Astrocyte of the cerebellum (primary cell): ENCODE measurements at regions not wholly inside any gene's neighbourhood (a gene's known extent, or its start where the extent isn't known, plus 50 kb on each side); places are given as distances from the start of the nearest gene placed in this dataset.

Experiments used
- DNase-seq: peaks from one replicate; pipeline ENCODE4 v3.0.0-alpha.2; 2011; ENCODE audit warnings: low read depth
- H3K4me3 ChIP-seq: 2 replicates; pipeline ENCODE4 v1.5.1; 2011; ENCODE audit warnings: mild to moderate bottlenecking, low read depth, low read length, moderate library complexity
- in situ Hi-C: cut with HindIII; loops from 2 replicates; pipeline ENCODE4 v1.10.0; 2017; ENCODE audit warnings: low sequenced_read_pairs
- TF ChIP-seq, protein P1 (sequence below): IDR thresholded peaks from 2 replicates; pipeline ENCODE4 v1.5.1; 2012; ENCODE audit warnings: low read length, low read depth, moderate library complexity, mild to moderate bottlenecking; ENCODE audit errors: missing control alignments

DNA sequence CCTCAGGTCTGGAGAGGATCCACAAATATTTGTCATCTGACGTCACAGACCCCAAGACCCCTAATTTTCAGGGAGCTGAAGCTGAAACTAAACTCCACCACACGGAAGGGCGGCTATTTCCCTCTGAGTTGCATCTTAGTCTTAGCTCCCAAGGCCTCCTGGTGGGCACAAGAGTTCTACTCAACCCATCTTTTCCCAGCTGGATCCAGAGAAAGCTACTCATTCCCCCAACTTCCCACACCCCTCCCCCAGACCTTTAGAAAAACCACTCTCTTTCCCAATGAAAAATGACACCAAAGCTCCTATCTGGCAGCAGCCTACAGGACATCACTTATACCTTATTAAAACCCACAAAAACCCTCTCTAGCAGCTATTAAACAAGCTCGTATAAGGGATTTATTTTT, 67.1 kb upstream of the SLC1A1 start:
- in situ Hi-C loops: loop anchor here (25.0 kb wide), 1 partner anchor 214 kb away; no protein-coding TSS in a partner anchor
- DNase-seq: no peak
- no peak overlapping the region for H3K4me3 ChIP-seq
- TF ChIP-seq, protein P1, sequence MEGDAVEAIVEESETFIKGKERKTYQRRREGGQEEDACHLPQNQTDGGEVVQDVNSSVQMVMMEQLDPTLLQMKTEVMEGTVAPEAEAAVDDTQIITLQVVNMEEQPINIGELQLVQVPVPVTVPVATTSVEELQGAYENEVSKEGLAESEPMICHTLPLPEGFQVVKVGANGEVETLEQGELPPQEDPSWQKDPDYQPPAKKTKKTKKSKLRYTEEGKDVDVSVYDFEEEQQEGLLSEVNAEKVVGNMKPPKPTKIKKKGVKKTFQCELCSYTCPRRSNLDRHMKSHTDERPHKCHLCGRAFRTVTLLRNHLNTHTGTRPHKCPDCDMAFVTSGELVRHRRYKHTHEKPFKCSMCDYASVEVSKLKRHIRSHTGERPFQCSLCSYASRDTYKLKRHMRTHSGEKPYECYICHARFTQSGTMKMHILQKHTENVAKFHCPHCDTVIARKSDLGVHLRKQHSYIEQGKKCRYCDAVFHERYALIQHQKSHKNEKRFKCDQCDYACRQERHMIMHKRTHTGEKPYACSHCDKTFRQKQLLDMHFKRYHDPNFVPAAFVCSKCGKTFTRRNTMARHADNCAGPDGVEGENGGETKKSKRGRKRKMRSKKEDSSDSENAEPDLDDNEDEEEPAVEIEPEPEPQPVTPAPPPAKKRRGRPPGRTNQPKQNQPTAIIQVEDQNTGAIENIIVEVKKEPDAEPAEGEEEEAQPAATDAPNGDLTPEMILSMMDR: no peak

DNA sequence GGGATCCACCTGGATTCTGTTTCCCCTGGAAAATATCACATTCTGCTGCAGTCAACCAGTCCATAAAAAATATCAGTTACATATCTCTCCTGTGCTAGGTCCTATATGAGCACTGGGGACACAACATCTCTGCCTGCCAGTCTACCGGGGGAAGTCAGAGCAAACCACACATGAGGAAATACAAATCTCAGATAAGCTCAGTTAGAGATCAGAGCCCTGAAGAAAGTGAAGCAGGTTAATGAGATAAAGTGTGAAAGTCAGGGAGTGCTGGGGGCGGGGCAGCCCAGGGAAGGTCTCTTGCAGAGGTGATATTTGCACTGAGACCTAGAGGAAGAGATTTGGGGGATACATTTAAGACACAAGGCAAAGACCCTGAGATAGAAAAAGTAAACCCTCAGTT, 67.8 kb upstream of the SLC1A1 start:
- TF ChIP-seq, protein P1: no peak
- no peak for DNase-seq
- no peak overlapping the region for H3K4me3 ChIP-seq
- in situ Hi-C loops: loop anchor here (25.0 kb wide), 1 partner anchor 215 kb away; no protein-coding TSS in a partner anchor

DNA sequence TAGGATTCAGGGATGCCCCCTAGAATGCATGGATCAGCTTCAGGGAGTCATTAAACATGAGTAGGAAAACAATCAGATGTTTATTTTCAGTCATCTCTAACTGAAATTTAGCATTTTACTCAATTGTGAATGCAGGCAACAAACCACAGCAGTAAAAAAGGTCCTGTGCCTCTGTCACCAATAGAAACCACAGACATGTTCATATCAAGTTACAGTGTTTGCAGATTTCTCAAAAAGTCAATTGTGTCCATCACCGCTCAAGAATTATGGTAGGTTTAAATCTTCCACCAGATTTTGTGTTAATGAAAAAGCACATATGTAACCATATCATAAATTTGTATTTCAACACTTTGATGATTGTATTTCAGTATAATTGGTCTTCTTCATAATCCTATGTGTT, 68.4 kb upstream of the SLC1A1 start:
- DNase-seq: no peak
- no peak overlapping the region for H3K4me3 ChIP-seq
- in situ Hi-C loops: loop anchor here (25.0 kb wide), 1 partner anchor 215 kb away; no protein-coding TSS in a partner anchor
- TF ChIP-seq, protein P1: no peak

DNA sequence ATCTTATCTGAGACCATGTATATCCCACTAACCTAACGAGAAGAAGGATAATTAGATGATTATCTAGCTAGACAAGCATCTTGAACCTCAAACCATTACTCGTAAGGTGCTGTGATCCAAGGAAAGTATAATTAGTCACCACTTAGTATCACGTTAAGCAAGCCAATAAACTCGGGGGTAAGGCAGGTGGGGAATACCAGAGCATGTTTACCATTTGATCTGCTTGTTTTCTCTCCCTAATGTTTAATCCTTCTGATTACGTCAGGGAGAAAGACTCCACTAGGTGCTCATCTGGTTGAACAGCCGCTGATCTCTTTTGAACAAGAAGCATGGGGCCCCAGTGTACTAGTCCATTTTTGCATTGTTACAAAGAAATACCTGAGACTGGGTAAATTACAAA, 69.9 kb upstream of the SLC1A1 start:
- in situ Hi-C loops: loop anchor here (25.0 kb wide), 1 partner anchor 217 kb away; no protein-coding TSS in a partner anchor
- H3K4me3 ChIP-seq: no peak overlapping the region
- TF ChIP-seq, protein P1: no peak
- DNase-seq: no peak

DNA sequence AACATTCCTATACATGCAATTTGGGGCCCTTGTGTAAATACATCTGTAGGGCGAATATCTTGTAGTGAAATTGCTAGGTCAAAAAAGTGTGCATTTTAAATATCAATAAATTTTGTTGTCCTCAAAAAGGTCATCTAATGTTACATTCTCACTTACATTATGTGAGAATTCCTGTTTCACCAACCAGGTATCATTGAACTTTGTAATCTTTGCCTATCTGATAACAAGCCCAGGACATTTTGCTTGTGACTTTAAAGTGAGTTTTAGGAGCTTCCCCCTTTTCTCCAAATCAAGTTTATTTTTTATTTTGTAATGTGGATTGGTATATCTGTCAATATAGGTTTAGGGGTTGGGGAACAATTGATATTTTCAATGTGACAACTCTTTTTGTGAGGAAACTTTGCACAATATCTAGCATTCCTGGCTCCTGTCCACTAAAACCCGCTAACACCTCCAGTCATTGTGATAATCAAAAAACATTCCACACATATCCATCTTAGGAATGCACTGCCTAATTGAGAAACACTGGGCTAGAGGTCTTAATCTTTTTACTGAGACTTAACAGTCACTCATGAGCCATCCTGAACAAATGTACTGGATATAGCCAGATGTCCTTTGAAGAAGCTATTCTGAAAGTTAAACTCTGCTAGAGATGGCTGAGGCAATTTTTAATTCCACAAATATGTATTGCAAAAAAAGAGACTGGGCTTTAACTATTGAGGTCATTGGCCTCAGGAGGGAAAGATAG, 72.5 kb upstream of the SLC1A1 start:
- no peak for DNase-seq
- TF ChIP-seq, protein P1: no peak
- H3K4me3 ChIP-seq: no peak overlapping the region
- in situ Hi-C loops: loop anchor here (25.0 kb wide), 1 partner anchor 220 kb away; no protein-coding TSS in a partner anchor

DNA sequence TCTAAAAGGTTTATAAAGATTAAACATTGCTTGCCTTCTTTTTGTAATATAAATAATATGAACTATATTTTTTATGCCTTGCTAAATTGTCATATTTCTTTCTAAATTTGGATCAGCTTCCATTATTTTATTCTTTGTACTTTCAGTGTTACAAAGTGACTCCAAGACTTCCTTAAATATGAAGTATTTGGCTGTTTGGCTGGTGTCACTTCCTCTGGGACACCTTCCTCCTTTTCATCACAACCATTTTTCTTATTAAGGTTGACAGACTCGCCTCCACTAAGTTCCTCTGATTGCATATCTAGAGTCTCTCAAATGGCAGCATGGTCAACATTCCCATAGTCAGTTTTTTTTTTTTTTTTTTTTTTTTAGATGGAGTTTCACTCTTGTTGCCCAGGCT, 73.8 kb upstream of the SLC1A1 start:
- TF ChIP-seq, protein P1: no peak
- no peak overlapping the region for H3K4me3 ChIP-seq
- DNase-seq: no peak
- in situ Hi-C loops: loop anchor here (25.0 kb wide), 1 partner anchor 221 kb away; no protein-coding TSS in a partner anchor
